Left renal cortex interstitium (tissue), 4 donors: ENCODE measurements at regions not wholly inside any gene's neighbourhood (a gene's known extent, or its start where the extent isn't known, plus 50 kb on each side); places are given as distances from the start of the nearest gene placed in this dataset.

Source experiments
- DNase-seq, 4 donors: peaks; one replicate each; pipeline ENCODE4 v3.0.0-alpha.2; 2013; ENCODE audit warnings: low read depth in 4 of 4, low spot score in 2 of 4, missing footprints in 1 of 4

- DNase-seq = no peak
Measured at GRCh38 chrX:149992918-149993317, 54.6 kb upstream of the EOLA2 start.

DNA sequence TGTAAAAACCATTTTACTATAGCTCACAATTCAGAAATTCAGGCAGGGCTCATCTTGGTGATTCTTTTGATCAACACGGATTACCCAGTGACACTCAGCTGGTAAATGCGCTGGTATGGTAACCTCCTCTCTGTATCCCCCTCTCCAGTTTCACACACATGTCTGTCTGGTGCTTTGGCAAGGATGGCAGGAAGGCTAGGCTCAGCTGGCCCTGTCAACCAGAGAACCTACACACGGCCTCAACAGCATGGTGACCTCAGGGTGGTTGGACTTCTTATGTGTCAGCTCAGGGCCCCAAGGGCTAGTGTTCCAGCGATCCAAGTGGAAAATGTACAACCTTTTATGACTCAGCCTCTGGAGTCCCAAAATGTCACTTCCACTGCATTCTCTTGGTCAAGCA lies 55.7 kb upstream of the EOLA2 start:
- no peak for DNase-seq

DNA sequence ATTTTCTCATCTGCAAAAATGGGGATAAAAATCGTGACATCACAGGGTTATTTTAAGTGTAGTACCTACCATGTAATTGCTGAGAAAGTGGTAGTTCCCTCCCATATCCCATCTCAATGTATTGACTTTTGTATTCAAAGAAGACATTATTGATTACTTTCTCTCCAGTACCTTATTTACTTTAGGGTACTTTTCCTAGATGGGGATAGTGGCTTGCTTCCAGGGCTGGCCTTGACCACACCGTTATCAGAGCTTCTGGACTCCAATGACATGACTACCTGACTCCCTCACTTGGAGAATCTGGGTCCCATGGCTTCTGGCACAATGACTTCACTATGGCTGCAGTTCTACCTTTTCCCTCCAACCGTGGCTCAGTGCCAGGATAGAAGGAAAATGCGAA lies 58.2 kb upstream of the EOLA2 start:
- DNase-seq = no peak

DNA sequence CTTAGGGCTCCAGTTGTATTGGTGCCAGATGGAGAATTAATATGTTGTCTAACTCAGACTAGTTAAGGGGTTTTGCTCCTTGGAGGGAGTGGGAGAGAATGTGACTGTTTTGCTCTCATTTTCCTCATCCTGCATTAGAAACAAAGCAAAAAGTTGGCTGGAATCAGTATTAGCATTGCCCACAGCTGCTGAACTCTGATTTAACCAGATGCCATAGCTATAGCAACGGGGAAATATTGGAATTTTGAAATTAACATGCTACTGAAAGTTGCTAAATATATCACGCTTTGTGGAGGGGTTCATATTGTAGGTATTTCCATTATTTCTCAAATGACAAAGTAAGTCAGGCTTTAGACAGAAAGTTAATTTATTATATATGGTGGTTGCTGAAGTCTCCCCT lies 66.7 kb upstream of the EOLA2 start:
- DNase-seq = no peak

DNA sequence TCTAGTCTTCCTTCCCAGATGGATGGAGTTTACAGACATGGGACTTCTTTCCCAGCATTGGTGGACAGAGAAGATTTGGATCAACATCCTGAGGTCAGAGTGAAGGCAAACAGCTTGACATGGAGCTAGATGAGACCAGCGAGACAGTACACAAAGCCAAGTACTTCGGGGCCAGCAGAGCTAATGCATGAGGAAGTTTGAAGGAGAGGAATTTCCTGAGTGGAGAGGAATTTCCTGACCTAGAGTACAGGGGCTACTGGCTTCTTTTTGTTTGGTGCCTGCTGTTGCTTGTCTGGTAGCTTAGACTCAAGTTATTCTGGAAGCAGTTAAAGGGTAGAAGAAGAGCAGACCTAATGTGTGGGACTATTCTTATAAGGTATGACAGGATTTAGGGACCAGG lies 69.1 kb upstream of the EOLA2 start:
- no peak for DNase-seq

DNA sequence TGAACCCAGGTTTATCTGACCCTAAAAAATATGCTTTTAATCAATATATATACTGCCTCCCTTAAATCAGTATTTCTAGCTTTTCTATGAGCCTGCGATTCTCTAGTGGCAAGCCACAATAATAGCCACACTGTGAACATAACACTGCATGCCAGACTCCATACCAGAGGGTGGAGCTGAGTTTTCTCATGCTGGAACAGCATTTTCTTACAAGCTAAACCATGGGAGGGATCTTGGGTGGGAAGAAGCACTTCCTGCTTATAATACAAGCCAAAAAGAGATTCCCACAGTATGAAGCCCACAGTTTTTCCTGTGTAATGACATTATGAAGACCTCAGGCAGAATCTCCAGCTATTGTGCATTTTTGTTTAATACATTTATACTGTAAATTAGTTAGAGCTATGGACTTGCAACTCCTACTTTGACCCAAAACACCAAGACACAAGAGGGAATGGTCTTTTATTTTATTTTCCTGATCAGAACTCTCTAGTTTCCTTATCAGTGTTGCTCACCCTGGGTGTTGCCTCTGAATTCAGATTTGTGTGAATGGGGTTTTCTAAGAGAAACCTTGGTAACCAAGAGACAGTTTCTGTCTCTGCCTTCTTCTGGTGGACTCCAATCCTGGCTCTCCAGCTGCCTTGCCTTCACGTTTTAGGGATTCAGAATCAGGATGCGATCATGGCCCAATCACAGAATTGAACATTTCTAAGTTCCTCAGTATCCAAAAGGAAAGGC lies 74.5 kb upstream of the EOLA2 start:
- DNase-seq = no peak

GRCh38 chrX:150014525-150014924 lies 76.2 kb upstream of the EOLA2 start:
- DNase-seq = no peak

DNA sequence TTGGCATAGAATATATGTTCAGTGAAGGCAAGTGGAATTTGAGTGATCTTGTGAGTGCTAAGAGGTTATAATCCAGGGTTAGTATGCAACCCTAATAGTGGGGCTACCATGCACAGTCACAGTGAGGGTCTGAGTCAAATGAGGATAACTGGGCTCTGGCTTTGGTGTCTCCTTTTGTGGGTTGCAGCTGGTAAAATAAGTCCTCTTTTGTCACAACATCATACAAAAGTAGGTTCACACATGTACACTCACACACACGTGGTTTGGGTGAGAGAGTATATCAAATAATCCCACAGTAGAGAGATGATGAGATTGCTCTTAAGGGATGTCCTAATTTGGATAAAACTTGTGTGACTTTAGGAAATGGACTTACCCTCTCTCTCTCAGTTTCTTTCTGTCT lies 79.6 kb upstream of the EOLA2 start:
- DNase-seq = no peak

GRCh38 chrX:150018931-150019361 lies 80.7 kb upstream of the EOLA2 start:
- DNase-seq = no peak

DNA sequence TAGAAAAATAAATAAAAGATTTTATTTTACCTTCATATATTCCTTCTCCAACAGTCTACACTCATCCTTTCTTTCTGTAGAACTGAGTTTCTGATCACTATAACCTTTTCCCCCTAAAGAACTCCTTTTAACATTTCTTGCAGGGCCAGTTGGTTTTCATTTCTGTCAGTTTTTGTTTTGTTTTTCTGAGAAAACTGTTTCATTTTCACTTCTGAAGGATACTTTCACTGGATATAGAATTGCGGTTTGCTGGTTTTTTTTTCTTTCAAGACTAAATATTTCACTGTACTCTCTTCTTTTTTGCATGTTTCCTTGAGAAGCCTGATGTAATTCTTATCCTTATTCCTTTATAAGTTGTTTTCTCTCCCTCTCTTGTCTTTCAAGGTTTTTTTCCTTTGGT lies 90.4 kb upstream of the EOLA2 start:
- DNase-seq = no peak

- DNase-seq = no peak
Measured at GRCh38 chrX:150032742-150033141, 94.5 kb upstream of the EOLA2 start.

- DNase-seq = no peak
Measured at GRCh38 chrX:150034788-150035187, 96.5 kb upstream of the EOLA2 start.

DNA sequence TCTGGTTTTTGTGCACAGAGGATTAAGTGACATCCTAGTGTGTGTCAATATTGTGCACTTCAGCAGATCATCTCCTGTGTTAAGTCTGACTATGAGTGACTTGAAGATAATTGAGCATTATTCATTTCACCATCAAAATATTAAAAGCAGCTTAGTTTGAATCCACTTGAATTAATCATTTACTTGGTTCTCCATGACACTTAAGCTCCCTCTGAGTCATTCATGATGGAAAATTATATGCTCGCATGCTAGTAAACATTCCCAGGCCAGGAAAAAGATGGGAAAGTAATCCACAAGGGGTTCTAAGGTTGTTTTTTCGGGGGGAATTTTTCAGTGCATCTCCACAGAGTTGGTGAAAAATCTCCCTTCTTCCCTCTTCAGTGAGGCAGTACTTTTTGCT lies 97.2 kb upstream of the EOLA2 start:
- no peak for DNase-seq

DNA sequence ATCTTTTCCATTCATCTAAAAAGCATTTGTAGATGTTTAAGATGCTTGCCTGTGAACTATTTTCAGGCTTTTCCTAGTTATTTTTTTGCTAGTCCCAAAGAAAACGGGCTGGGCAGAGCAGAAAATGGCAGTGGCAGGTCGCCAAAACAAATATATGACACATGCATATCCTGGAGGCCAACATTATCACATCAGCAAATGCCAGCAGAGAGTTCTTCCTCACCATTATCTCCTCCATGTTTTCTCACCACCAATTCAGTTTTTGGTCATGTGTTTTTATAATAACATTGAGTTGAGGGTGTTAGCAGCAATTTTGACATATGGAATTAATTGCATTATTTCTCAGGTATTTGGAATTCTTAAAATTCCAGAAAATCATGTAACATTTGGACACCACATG lies 97.9 kb upstream of the EOLA2 start:
- DNase-seq = no peak

DNA sequence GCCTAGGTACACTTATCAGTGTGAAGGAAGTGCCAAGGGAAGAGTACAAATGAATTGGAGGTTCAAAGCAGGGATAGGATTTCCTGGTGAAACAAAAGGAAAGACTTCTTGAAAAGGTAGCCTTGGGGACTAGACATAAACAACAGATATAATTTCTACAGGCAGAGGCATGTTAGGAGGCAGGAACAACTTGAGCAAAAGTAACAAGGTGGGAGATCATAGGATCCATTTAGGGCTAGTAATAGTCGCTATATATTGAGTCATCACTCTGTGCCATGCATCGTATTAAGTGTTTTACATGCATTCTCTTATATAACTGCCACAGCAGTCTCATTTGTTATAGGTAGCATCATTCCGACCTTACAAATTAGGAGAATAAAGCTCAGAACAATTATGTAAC lies 98.3 kb upstream of the EOLA2 start:
- DNase-seq = no peak

- DNase-seq = no peak
Measured at GRCh38 chrX:150037041-150037440, 98.8 kb upstream of the EOLA2 start.

- DNase-seq = no peak
Measured at GRCh38 chrX:150038315-150038714, 100.0 kb upstream of the EOLA2 start.

GRCh38 chrX:150038986-150039599 lies 100.8 kb upstream of the EOLA2 start:
- DNase-seq = no peak

DNA sequence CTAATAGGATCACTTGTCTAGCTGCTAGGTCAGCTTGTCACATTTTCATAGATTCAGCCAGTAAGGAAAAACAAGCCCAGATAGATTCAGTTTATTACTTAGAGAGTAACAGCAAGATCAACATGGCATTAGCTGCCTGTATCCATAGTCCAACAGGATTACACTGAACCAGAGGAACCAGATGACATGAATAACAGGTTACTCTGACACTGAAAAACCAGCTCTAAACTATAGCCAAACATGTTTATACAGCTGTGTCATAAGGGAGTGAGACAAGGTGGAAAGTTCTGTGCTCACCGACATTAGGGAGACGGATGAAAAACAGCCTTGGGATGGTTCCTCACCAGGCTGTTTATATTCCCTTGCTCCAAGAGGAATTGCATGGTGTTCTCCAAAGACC lies 102.9 kb upstream of the EOLA2 start:
- no peak for DNase-seq

DNA sequence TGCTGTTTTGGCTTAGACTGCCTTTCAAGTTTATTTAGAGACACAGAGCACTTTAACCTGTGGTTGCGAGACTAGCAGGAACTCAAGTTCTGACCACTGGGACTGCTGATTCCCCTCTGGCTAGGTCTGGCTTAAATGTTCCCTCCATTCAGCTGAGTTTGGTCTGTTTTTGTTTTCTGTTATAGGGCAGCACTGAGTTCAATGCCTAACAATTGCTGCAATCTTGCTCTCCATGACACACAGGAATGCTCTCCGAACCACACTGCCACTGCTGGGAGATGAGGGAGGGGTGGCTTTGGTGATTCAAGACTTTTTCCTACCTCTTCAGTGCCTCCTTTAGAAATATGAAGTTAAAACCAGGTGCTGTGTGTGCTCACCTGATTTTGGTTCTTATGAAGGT lies 106.3 kb upstream of the EOLA2 start:
- DNase-seq = no peak

DNA sequence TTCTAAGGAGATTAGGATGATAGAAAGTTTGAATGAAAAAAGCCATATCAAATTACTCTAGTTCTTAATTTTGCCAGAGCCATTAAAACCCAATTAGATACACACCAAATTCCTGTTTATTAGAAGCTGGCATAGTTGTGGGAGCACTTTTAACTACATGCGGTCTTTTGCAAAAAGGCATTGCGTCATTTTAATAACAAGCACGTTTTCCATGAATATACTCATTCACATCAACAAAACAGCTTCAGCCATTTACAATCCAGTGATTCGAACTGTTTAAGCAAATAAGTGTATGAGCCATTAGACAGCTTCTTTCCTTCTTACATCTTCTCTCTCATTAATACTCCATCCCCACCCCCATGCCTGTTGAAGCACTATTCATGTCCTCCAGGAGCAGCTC lies 109.5 kb upstream of the EOLA2 start:
- DNase-seq = no peak

GRCh38 chrX:150049647-150050046 lies 111.4 kb upstream of the EOLA2 start:
- DNase-seq = peak in 2 of 4 donors; percentile 0 to 15

GRCh38 chrX:150050387-150050786 lies 112.1 kb upstream of the EOLA2 start:
- DNase-seq = no peak
